Transverse colon (tissue), 3 donors: ENCODE measurements at regions not wholly inside any gene's neighbourhood (a gene's known extent, or its start where the extent isn't known, plus 50 kb on each side); places are given as distances from the start of the nearest gene placed in this dataset.

Experiments used
- EP300 ChIP-seq: sonication (generic); formaldehyde crosslinking; IDR thresholded peaks from one replicate; pipeline ENCODE4 v1.6.1; 2017; ENCODE audit warnings: antibody characterized with exemption, low read depth
- TF ChIP-seq, protein P1 (sequence below), 5 experiments: fragments of 200-600 bp in 3 of 5; fragments of 450-650 bp in 2 of 5; sonication (generic) in 3 of 5; IDR thresholded peaks; 1 replicate in 2 of 5; 2 replicates in 3 of 5; pipeline ENCODE4 v1.5.1; 2016 to 2017; ENCODE audit warnings: antibody characterized with exemption in 5 of 5, inconsistent platforms in 3 of 5, mild to moderate bottlenecking in 2 of 5, moderate library complexity in 1 of 5

DNA sequence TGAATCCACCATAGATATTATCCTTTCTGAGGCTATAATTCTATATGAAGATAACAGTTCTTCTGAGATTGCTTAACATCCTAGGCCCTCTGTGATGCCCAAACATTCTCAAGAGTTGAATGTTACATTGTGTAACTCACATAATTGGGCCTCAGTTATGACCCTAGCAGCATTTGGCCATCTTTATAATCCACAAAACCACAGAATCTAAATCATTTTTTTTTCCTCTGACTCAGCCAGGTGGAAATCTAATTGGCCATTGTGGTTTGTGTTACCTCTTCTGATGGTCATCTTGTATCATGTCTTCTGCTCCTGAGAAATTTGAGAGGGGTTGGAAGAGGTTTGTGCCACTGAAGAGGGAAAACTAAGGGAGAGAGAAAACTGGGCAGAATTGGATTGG lies 99.5 kb downstream of the LINC00237 start:
- TF ChIP-seq, protein P1, sequence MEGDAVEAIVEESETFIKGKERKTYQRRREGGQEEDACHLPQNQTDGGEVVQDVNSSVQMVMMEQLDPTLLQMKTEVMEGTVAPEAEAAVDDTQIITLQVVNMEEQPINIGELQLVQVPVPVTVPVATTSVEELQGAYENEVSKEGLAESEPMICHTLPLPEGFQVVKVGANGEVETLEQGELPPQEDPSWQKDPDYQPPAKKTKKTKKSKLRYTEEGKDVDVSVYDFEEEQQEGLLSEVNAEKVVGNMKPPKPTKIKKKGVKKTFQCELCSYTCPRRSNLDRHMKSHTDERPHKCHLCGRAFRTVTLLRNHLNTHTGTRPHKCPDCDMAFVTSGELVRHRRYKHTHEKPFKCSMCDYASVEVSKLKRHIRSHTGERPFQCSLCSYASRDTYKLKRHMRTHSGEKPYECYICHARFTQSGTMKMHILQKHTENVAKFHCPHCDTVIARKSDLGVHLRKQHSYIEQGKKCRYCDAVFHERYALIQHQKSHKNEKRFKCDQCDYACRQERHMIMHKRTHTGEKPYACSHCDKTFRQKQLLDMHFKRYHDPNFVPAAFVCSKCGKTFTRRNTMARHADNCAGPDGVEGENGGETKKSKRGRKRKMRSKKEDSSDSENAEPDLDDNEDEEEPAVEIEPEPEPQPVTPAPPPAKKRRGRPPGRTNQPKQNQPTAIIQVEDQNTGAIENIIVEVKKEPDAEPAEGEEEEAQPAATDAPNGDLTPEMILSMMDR (IDR thresholded peaks at IDR 0.05): no peak
- TF ChIP-seq EP300: no peak
